VCaP (cell line): ENCODE measurements at regions not wholly inside any gene's neighbourhood (a gene's known extent, or its start where the extent isn't known, plus 50 kb on each side); places are given as distances from the start of the nearest gene placed in this dataset.
A peak's percentile ranks its signal among the peaks of the same experiment; 100 is the strongest.

Experiments
- H3K27ac ChIP-seq: fragments of 450-650 bp; 2 replicates; pipeline ENCODE4 v1.5.1; 2017
- CTCF ChIP-seq: fragments of 450-650 bp; conservative IDR thresholded peaks from 2 replicates; pipeline ENCODE4 v1.5.1; 2017; ENCODE audit warnings: mild to moderate bottlenecking, moderate library complexity

DNA sequence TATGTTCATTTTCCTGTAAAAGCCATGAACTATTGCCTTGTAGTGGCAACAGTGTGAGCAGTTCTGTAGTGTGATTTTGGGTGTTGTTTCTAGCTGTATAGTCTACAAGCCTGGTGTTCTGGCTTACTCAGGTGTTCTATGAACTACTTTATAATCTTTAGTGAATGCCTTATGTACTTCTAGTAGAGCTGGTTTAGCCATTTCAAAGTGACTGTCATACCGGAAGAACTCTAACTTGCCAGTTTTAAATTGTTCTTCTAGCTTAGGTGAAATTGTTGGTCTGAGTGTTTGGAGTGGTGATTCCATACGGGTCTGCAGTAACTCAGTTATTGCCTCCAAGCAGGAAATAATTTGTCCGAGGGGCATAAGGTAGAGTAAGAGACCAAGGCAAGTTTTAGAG lies 150.2 kb upstream of the ZNF184 start:
- TF ChIP-seq CTCF = no peak
- no peak overlapping the region for H3K27ac ChIP-seq

DNA sequence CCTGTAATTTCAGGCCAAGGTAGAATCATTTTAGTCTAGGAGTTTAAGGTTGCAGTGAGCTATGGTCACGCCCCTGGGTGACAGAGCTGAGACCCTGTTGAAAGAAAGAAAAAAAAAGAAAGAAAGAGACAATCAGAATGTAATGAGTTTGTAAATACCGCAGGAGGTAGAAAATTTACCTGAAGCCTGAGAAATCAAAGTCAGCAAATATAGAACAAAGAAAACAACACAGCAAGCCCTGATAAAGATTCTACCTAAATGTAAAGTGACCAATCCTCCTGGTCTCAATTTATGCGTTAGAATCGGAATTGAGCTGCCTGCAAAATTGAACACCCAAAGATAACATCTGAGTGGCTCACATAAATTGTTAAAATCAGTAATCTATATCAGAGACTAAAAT lies 146.5 kb upstream of the ZNF184 start:
- no peak for TF ChIP-seq CTCF
- no peak overlapping the region for H3K27ac ChIP-seq

GRCh38 chr6:27617700-27618689 lies 145.1 kb upstream of the ZNF184 start:
- H3K27ac ChIP-seq = peak overlapping the region; percentile 65
- peak; percentile 44 for TF ChIP-seq CTCF

DNA sequence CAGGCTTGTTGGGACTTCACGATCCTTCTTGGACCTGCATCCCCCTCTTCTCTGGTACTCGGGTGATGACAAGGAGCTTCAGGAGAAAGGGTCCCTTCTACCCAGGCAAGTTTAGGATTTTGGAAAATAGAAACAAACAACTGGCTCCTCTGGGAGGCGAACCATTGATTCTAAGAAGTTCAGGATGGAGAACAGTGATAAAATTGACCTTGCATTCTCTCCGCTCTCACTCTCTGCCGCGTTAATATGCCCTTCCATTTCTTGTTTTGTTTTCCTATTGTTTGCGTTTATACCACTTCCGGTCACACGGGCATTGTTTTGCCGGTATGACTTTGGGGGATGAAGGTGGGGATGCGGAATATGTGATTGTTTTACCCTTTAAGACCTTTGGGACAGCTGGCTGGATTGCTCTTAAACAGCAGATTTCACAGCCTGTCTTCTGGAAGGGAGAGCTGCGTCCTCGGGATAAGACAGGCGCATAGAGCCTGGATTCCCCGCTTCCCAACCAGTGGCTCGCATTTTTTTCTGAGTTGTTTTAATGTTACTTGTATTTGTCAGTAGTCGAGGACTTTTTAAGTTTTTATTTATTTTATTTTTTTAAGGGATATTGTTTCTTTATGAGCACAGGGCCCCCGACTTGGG lies 144.3 kb upstream of the ZNF184 start:
- no peak for TF ChIP-seq CTCF
- peak overlapping the region; percentile 65 for H3K27ac ChIP-seq

- H3K27ac ChIP-seq = peak overlapping the region; percentile 65
- TF ChIP-seq CTCF = no peak
Measured at GRCh38 chr6:27616328-27617045, 143.6 kb upstream of the ZNF184 start.

DNA sequence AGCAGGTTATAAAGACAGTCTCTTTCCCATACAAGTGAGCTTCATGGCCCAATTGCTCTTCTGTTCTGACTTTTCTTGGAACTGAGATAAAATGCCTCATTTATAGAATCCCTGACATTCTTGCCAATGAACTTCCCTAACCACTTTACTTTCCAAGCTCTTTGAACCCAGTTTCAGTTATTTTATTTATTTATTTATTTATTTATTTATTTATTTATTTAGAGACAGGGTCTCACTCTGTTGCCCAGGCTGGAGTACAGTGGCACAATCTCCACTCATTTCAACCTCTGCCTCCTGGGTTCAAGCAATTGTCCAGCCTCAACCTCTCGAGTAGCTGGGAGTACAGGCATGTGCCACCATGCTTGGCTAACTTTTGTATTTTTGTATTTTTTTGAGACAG lies 138.5 kb upstream of the ZNF184 start:
- no peak for TF ChIP-seq CTCF
- H3K27ac ChIP-seq = no peak overlapping the region
